Neural progenitor cell (in vitro differentiated cells): ENCODE measurements at regions not wholly inside any gene's neighbourhood (a gene's known extent, or its start where the extent isn't known, plus 50 kb on each side); places are given as distances from the start of the nearest gene placed in this dataset.

Experiments used
- EZH2phosphoT487 ChIP-seq: fragments of 200-600 bp; sonication (generic); IDR thresholded peaks from 2 replicates; pipeline ENCODE4 v1.6.1; 2017; ENCODE audit warnings: antibody characterized with exemption
- TF ChIP-seq, protein P1 (sequence below): fragments of 200-600 bp; sonication (generic); IDR thresholded peaks from 2 replicates; pipeline ENCODE4 v1.5.1; 2017; ENCODE audit warnings: antibody characterized with exemption, mild to moderate bottlenecking

DNA sequence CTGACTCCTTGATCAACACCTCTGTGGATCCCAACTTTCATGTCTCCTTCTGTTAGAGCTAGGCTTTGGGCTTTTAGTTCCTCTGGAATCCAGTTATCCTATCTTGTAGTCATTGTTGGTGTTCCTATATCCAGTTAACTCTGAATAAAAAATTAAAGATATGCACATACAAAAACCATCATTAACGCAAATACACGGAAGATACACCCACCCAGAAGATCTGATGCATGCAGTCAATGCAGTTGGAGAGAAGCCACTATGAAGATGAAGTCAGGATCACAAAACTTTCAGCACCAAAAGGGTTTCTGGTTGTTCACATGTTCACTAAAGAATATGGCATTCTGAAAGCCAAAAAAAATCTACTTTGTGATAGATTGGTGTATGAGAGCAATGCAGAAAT is 123.6 kb upstream of the LHX8 start:
- TF ChIP-seq, protein P1, sequence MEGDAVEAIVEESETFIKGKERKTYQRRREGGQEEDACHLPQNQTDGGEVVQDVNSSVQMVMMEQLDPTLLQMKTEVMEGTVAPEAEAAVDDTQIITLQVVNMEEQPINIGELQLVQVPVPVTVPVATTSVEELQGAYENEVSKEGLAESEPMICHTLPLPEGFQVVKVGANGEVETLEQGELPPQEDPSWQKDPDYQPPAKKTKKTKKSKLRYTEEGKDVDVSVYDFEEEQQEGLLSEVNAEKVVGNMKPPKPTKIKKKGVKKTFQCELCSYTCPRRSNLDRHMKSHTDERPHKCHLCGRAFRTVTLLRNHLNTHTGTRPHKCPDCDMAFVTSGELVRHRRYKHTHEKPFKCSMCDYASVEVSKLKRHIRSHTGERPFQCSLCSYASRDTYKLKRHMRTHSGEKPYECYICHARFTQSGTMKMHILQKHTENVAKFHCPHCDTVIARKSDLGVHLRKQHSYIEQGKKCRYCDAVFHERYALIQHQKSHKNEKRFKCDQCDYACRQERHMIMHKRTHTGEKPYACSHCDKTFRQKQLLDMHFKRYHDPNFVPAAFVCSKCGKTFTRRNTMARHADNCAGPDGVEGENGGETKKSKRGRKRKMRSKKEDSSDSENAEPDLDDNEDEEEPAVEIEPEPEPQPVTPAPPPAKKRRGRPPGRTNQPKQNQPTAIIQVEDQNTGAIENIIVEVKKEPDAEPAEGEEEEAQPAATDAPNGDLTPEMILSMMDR, result no peak
- TF ChIP-seq EZH2phosphoT487, result no peak
